ENCODE measurements at regions not wholly inside any gene's neighbourhood (a gene's known extent, or its start where the extent isn't known, plus 50 kb on each side); places are given as distances from the start of the nearest gene placed in this dataset.

DNA sequence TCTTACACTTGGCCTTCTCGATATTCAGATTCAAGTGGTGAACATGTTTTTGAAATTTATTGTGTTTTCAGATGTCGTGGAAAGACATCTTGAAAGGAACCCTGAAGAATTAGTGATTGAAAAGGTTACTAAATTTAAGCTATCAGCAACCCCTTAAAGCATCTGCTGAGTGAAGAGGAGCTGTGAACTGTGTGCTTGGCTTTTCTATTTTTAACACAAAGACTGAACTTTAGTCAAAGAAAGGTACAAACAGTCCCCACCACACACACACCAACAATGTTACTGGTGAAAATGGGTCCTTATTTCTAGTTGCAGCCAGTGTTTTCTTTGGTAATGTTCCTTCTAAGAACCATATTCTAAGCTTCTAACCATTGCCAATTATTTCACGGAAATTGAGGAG is 95.1 kb downstream of the CYRIA start:
- no peak for ATAC-seq
- TF ChIP-seq PPARA (CRISPR knock-in tag; IDR thresholded peaks at IDR 0.05; ENCODE audit: borderline replicate concordance) (no peak), CSDC2 (CRISPR knock-in tag; IDR thresholded peaks at IDR 0.05) (no peak), TCF4 (CRISPR knock-in tag; IDR thresholded peaks at IDR 0.05; ENCODE audit: borderline replicate concordance) (no peak), SNAI2 (CRISPR knock-in tag; IDR thresholded peaks at IDR 0.05) (no peak), ZFP3 (CRISPR knock-in tag; IDR thresholded peaks at IDR 0.05) (no peak)
- TF ChIP-seq, protein P1, sequence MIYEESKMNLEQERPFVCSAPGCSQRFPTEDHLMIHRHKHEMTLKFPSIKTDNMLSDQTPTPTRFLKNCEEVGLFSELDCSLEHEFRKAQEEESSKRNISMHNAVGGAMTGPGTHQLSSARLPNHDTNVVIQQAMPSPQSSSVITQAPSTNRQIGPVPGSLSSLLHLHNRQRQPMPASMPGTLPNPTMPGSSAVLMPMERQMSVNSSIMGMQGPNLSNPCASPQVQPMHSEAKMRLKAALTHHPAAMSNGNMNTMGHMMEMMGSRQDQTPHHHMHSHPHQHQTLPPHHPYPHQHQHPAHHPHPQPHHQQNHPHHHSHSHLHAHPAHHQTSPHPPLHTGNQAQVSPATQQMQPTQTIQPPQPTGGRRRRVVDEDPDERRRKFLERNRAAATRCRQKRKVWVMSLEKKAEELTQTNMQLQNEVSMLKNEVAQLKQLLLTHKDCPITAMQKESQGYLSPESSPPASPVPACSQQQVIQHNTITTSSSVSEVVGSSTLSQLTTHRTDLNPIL (CRISPR knock-in tag; IDR thresholded peaks at IDR 0.05; ENCODE audit: low read depth) = no peak

DNA sequence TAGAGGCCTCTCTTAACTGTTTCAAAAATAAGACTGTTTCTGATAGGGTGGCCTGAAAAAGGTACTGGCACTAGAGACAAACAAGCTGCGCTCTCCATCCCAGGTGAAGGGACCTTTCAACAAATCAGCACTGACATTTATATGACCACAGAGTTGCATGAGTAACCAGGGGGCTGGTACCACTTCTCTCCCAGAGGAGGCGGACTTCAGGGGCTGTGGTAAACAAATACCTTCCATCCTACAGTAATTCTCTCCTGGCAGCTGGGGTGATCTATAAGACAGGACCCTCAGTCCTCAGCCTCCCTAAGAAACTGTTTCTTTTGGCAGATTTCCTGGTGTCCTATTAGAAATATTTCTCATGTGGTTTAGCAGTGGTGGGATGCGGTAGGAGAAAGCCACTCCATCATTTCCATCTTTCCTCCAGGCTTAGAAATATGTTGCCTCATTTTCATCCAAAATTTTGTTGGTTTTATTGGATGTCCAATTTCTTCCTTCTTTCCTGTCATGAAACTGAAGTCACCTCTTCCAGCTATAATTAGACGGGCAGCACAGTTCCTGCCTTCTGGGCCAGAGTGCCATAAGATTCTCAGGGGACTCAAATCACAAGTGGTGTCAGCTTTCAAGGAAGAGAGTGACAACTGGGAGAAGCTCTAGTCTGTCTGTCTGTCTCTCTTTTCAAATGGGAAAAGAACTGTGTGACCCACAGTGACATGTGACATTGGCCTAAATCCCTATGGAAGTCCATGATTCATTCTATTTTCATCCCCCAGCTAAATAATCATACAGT is 96.4 kb downstream of the CYRIA start:
- TF ChIP-seq PPARA (CRISPR knock-in tag; IDR thresholded peaks at IDR 0.05; ENCODE audit: borderline replicate concordance) = no peak
- TF ChIP-seq ZFP30 (CRISPR knock-in tag; IDR thresholded peaks at IDR 0.05) = no peak
- TF ChIP-seq ZNF565 (CRISPR knock-in tag; conservative IDR thresholded peaks at IDR 0.05; ENCODE audit: low read depth) = no peak
- no peak for TF ChIP-seq SNAI2 (CRISPR knock-in tag; IDR thresholded peaks at IDR 0.05)
- no peak for TF ChIP-seq ARNTL (CRISPR knock-in tag; IDR thresholded peaks at IDR 0.05; ENCODE audit: borderline replicate concordance, low read depth)
- no peak for TF ChIP-seq ZC3H10 (CRISPR knock-in tag; IDR thresholded peaks at IDR 0.05)
- no peak for TF ChIP-seq ISL1 (CRISPR knock-in tag; IDR thresholded peaks at IDR 0.05)
- no peak for TF ChIP-seq TOX (CRISPR knock-in tag; IDR thresholded peaks at IDR 0.05; ENCODE audit: borderline replicate concordance)
- TF ChIP-seq ZNF70 (CRISPR knock-in tag; IDR thresholded peaks at IDR 0.05) = no peak
- TF ChIP-seq ESRRG (CRISPR knock-in tag; IDR thresholded peaks at IDR 0.05) = no peak
- TF ChIP-seq GLIS3 (CRISPR knock-in tag; IDR thresholded peaks at IDR 0.05) = no peak
- TF ChIP-seq, protein P1 (CRISPR knock-in tag; IDR thresholded peaks at IDR 0.05; ENCODE audit: low read depth) = no peak
- no peak for TF ChIP-seq CSDC2 (CRISPR knock-in tag; IDR thresholded peaks at IDR 0.05)
- TF ChIP-seq ZFP3 (CRISPR knock-in tag; IDR thresholded peaks at IDR 0.05) = no peak
- no peak for ATAC-seq

DNA sequence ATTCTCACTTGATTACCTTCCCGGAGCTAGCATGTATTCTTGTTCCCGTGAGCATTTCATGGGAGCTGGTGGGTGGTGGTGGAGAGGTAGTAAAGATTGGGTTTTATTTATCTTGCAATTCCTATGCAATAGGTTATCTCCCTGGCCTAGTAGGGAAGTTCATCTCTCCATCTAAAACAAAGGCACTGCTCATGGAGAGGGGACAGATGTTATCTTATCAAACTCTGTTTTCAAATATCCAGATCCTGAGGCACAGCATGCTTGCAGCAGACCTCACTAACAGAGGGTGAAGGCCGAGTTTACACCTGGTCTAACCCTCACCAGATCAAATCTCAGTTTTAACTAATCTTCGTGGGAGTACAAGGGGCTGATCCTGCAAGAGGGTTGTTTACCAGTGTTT is 98.9 kb downstream of the CYRIA start:
- TF ChIP-seq, protein P2, sequence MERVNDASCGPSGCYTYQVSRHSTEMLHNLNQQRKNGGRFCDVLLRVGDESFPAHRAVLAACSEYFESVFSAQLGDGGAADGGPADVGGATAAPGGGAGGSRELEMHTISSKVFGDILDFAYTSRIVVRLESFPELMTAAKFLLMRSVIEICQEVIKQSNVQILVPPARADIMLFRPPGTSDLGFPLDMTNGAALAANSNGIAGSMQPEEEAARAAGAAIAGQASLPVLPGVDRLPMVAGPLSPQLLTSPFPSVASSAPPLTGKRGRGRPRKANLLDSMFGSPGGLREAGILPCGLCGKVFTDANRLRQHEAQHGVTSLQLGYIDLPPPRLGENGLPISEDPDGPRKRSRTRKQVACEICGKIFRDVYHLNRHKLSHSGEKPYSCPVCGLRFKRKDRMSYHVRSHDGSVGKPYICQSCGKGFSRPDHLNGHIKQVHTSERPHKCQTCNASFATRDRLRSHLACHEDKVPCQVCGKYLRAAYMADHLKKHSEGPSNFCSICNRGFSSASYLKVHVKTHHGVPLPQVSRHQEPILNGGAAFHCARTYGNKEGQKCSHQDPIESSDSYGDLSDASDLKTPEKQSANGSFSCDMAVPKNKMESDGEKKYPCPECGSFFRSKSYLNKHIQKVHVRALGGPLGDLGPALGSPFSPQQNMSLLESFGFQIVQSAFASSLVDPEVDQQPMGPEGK (CRISPR knock-in tag; IDR thresholded peaks at IDR 0.05; ENCODE audit: borderline replicate concordance) = no peak
- TF ChIP-seq ZFP3 (CRISPR knock-in tag; IDR thresholded peaks at IDR 0.05) = no peak
- no peak for TF ChIP-seq ZFP30 (CRISPR knock-in tag; IDR thresholded peaks at IDR 0.05)
- TF ChIP-seq TCF4 (CRISPR knock-in tag; IDR thresholded peaks at IDR 0.05; ENCODE audit: borderline replicate concordance) = peak; percentile 45; the same call in 1 of the 2 replicates
- TF ChIP-seq ZC3H10 (CRISPR knock-in tag; IDR thresholded peaks at IDR 0.05) = no peak
- TF ChIP-seq ISL1 (CRISPR knock-in tag; IDR thresholded peaks at IDR 0.05) = no peak
- ATAC-seq = no peak

DNA sequence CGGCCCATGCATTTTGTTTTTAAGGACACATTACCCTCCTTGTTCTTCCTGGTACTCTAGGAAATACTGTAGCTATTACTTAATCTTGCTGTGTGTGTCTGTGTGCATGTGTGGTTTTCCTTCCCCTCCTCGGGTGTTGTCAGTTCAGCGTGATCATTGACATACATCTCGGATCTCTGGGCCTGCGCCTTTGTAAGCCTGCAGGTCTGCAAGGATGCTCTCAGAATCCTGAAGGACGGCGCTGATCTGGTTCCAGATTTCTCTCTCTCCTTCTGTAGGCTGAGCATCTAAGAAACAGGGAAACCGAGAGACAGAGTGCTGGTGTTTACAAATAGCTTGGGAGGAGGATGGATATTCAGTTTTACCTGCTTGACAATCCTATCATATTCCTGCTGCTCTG is 100.2 kb downstream of the CYRIA start:
- ATAC-seq = no peak
- TF ChIP-seq TCF4 (CRISPR knock-in tag; IDR thresholded peaks at IDR 0.05; ENCODE audit: borderline replicate concordance) (no peak), ISL1 (CRISPR knock-in tag; IDR thresholded peaks at IDR 0.05) (no peak), OSR1 (CRISPR knock-in tag; IDR thresholded peaks at IDR 0.05) (no peak)
- TF ChIP-seq, protein P3, sequence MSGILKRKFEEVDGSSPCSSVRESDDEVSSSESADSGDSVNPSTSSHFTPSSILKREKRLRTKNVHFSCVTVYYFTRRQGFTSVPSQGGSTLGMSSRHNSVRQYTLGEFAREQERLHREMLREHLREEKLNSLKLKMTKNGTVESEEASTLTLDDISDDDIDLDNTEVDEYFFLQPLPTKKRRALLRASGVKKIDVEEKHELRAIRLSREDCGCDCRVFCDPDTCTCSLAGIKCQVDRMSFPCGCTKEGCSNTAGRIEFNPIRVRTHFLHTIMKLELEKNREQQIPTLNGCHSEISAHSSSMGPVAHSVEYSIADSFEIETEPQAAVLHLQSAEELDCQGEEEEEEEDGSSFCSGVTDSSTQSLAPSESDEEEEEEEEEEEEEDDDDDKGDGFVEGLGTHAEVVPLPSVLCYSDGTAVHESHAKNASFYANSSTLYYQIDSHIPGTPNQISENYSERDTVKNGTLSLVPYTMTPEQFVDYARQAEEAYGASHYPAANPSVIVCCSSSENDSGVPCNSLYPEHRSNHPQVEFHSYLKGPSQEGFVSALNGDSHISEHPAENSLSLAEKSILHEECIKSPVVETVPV (CRISPR knock-in tag; IDR thresholded peaks at IDR 0.05) = no peak

DNA sequence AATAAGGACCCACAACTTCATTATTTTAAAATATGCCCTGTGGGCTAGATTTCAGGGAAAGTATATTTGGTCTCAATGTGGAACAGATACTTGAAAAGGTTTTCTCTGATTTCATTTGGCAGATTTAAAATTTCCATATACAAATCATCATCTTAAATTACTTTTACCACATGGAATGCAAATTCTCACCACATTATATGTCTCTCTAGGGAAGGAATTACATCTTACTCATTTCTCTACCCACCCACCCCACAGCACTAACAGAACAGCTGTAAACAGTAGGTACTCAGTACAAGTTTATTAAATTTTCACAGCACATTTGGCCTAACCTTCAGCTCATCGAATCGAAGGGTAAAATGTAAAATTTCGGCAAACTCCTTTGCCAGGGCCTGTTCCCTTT is 104.0 kb downstream of the CYRIA start:
- no peak for ATAC-seq
- TF ChIP-seq ZFP3 (CRISPR knock-in tag; IDR thresholded peaks at IDR 0.05) = no peak
- no peak for TF ChIP-seq ZFP30 (CRISPR knock-in tag; IDR thresholded peaks at IDR 0.05)
- TF ChIP-seq GLIS3 (CRISPR knock-in tag; IDR thresholded peaks at IDR 0.05) = no peak
- no peak for TF ChIP-seq RARB (CRISPR knock-in tag; IDR thresholded peaks at IDR 0.05)
- TF ChIP-seq, protein P4, sequence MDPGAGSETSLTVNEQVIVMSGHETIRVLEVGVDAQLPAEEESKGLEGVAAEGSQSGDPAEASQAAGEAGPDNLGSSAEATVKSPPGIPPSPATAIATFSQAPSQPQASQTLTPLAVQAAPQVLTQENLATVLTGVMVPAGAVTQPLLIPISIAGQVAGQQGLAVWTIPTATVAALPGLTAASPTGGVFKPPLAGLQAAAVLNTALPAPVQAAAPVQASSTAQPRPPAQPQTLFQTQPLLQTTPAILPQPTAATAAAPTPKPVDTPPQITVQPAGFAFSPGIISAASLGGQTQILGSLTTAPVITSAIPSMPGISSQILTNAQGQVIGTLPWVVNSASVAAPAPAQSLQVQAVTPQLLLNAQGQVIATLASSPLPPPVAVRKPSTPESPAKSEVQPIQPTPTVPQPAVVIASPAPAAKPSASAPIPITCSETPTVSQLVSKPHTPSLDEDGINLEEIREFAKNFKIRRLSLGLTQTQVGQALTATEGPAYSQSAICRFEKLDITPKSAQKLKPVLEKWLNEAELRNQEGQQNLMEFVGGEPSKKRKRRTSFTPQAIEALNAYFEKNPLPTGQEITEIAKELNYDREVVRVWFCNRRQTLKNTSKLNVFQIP (CRISPR knock-in tag; IDR thresholded peaks at IDR 0.05; ENCODE audit: borderline replicate concordance, low read depth) = no peak
- TF ChIP-seq ARNTL (CRISPR knock-in tag; IDR thresholded peaks at IDR 0.05; ENCODE audit: borderline replicate concordance, low read depth) = no peak
- TF ChIP-seq OSR1 (CRISPR knock-in tag; IDR thresholded peaks at IDR 0.05) = no peak
- TF ChIP-seq TCF4 (CRISPR knock-in tag; IDR thresholded peaks at IDR 0.05; ENCODE audit: borderline replicate concordance) = no peak
- TF ChIP-seq TOX (CRISPR knock-in tag; IDR thresholded peaks at IDR 0.05; ENCODE audit: borderline replicate concordance) = no peak
- TF ChIP-seq, protein P5, sequence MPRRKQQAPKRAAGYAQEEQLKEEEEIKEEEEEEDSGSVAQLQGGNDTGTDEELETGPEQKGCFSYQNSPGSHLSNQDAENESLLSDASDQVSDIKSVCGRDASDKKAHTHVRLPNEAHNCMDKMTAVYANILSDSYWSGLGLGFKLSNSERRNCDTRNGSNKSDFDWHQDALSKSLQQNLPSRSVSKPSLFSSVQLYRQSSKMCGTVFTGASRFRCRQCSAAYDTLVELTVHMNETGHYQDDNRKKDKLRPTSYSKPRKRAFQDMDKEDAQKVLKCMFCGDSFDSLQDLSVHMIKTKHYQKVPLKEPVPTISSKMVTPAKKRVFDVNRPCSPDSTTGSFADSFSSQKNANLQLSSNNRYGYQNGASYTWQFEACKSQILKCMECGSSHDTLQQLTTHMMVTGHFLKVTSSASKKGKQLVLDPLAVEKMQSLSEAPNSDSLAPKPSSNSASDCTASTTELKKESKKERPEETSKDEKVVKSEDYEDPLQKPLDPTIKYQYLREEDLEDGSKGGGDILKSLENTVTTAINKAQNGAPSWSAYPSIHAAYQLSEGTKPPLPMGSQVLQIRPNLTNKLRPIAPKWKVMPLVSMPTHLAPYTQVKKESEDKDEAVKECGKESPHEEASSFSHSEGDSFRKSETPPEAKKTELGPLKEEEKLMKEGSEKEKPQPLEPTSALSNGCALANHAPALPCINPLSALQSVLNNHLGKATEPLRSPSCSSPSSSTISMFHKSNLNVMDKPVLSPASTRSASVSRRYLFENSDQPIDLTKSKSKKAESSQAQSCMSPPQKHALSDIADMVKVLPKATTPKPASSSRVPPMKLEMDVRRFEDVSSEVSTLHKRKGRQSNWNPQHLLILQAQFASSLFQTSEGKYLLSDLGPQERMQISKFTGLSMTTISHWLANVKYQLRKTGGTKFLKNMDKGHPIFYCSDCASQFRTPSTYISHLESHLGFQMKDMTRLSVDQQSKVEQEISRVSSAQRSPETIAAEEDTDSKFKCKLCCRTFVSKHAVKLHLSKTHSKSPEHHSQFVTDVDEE (CRISPR knock-in tag; IDR thresholded peaks at IDR 0.05) = no peak
- TF ChIP-seq ZNF70 (CRISPR knock-in tag; IDR thresholded peaks at IDR 0.05) = no peak
- no peak for TF ChIP-seq ZC3H10 (CRISPR knock-in tag; IDR thresholded peaks at IDR 0.05)
